Smooth muscle cell (in vitro differentiated cells): ENCODE measurements at regions not wholly inside any gene's neighbourhood (a gene's known extent, or its start where the extent isn't known, plus 50 kb on each side); places are given as distances from the start of the nearest gene placed in this dataset.

ENCODE experiments used
- DNase-seq: peaks from one replicate; lab custom pipeline; 2025; ENCODE audit not compliant: unreplicated experiment; lab: John Stamatoyannopoulos, UW
- H2AFZ ChIP-seq: fragments of 200-600 bp; sonication (generic); 2 replicates; pipeline ENCODE4 v1.6.0; 2016; ENCODE audit warnings: antibody characterized with exemption, low read depth, mild to moderate bottlenecking
- H3F3A ChIP-seq: fragments of 200-600 bp; sonication (generic); 2 replicates; pipeline ENCODE4 v1.6.0; 2017; ENCODE audit warnings: antibody characterized with exemption, low read depth
- H3K27ac ChIP-seq: fragments of 200-600 bp; sonication (generic); 2 replicates; pipeline ENCODE4 v1.5.1; 2016; ENCODE audit warnings: low read depth, mild to moderate bottlenecking
- H3K27me3 ChIP-seq: fragments of 200-600 bp; sonication (generic); 2 replicates; pipeline ENCODE4 v1.6.1; 2016; ENCODE audit warnings: low read depth, mild to moderate bottlenecking
- H3K36me3 ChIP-seq: fragments of 200-600 bp; sonication (generic); 2 replicates; pipeline ENCODE4 v1.5.1; 2016; ENCODE audit warnings: low read depth
- H3K4me1 ChIP-seq: fragments of 200-600 bp; sonication (generic); 2 replicates; pipeline ENCODE4 v1.5.1; 2016; ENCODE audit warnings: low read depth
- H3K4me2 ChIP-seq: fragments of 200-600 bp; sonication (generic); 2 replicates; pipeline ENCODE4 v1.6.0; 2016; ENCODE audit warnings: mild to moderate bottlenecking
- H3K4me3 ChIP-seq: fragments of 200-600 bp; sonication (generic); 2 replicates; pipeline ENCODE4 v1.5.1; 2016; ENCODE audit warnings: mild to moderate bottlenecking
- H3K79me2 ChIP-seq: fragments of 200-600 bp; sonication (generic); 2 replicates; pipeline ENCODE4 v1.6.0; 2016; ENCODE audit warnings: low read depth, mild to moderate bottlenecking
- H3K9ac ChIP-seq: fragments of 200-600 bp; sonication (generic); 2 replicates; pipeline ENCODE4 v1.6.0; 2016; ENCODE audit warnings: low read depth
- H3K9me3 ChIP-seq: fragments of 200-600 bp; sonication (generic); replicated peaks from 2 replicates; pipeline ENCODE4 v1.5.1; 2016; ENCODE audit warnings: low read depth
- H4K20me1 ChIP-seq: fragments of 200-600 bp; sonication (generic); 2 replicates; pipeline ENCODE4 v1.6.0; 2016; ENCODE audit warnings: low read depth
- CTCF ChIP-seq: fragments of 200-600 bp; sonication (generic); IDR thresholded peaks from 2 replicates; pipeline ENCODE4 v1.5.1; 2017; ENCODE audit warnings: borderline replicate concordance, mild to moderate bottlenecking, antibody characterized with exemption; ENCODE audit not compliant: insufficient read depth, poor library complexity, severe bottlenecking
- WGBS: methylation state at CpG from one replicate; pipeline ENCODE4 v1.1.7; 2016; ENCODE audit warnings: low lambda C conversion rate; 5-methylcytosine and 5-hydroxymethylcytosine counted together

DNA sequence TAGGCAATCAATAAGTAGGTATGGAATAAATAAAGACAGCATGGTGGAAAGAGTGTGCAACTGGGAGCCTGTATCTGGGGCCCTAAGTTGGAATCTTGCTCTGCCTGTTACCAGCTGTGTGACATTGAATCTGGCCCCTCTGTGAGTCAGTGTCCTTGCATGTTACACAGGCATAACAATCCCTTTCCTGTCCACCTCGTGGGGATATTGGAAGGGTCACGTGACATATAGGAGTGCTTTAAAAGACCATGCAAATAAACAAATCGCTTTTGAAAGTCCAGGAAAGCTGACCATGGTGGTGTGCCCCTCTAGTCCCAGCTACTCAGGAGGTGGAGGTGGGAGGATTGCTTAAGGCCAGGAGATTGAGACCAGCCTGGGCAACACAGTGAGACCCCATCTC, 51.1 kb upstream of the VRK1 start:
- 65% methylated on average over 3 of the region's 3 CpGs for WGBS
- Histone ChIP-seq H3K27me3 (peaks cover 28% of the 10 kb centered on the region), H3K4me1 (no peaks in the 10 kb centered on the region), H3K9ac (no peak overlapping the region), H3F3A (no peaks in the 10 kb centered on the region), H3K36me3 (no peaks in the 10 kb centered on the region), H3K79me2 (no peaks in the 10 kb centered on the region), H3K4me2 (no peak overlapping the region), H3K27ac (no peak overlapping the region), H3K9me3 (no peaks in the 10 kb centered on the region), H3K4me3 (no peak overlapping the region), H4K20me1 (no peaks in the 10 kb centered on the region), H2AFZ (no peak overlapping the region)
- TF ChIP-seq CTCF: no peak
- DNase-seq: no peak

- no peak overlapping the region for H3K4me3 ChIP-seq
- H3F3A ChIP-seq: no peaks in the 10 kb centered on the region
- peaks cover 23% of the 10 kb centered on the region for H3K27me3 ChIP-seq
- H3K36me3 ChIP-seq: no peaks in the 10 kb centered on the region
- no peaks in the 10 kb centered on the region for H3K79me2 ChIP-seq
- no peaks in the 10 kb centered on the region for H3K4me1 ChIP-seq
- 86% methylated on average over 13 of the region's 13 CpGs for whole genome bisulfite sequencing
- H3K27ac ChIP-seq: no peak overlapping the region
- no peak overlapping the region for H3K4me2 ChIP-seq
- DNase-seq: no peak
- H4K20me1 ChIP-seq: no peaks in the 10 kb centered on the region
- no peak overlapping the region for H2AFZ ChIP-seq
- H3K9me3 ChIP-seq: no peaks in the 10 kb centered on the region
- H3K9ac ChIP-seq: no peak overlapping the region
- no peak for TF ChIP-seq CTCF
Measured at GRCh38 chr14:96747006-96747405, 50.2 kb upstream of the VRK1 start.
